ENCODE measurements at regions not wholly inside any gene's neighbourhood (a gene's known extent, or its start where the extent isn't known, plus 50 kb on each side); places are given as distances from the start of the nearest gene placed in this dataset.

- Histone ChIP-seq H3K4me2 (replicated peaks; ENCODE audit: extremely low read depth, low read length, poor library complexity, severe bottlenecking) (no peak overlapping the region), H3K36me3 (replicated peaks in 1 of 2; ENCODE audit: control insufficient read depth in 1 of 2, insufficient read depth in 2 of 2, low read length in 2 of 2) (no peaks in the 10 kb centered on the region), H3K9ac (ENCODE audit: insufficient read depth, low read length, poor library complexity, severe bottlenecking) (no peak overlapping the region), H3K27ac (ENCODE audit: low read depth in 1 of 2, low read length in 2 of 2) (no peak overlapping the region), H3K9me3 (replicated peaks in 1 of 2; ENCODE audit: control insufficient read depth in 1 of 2, insufficient read depth in 1 of 2, low read length in 2 of 2) (no peaks in the 10 kb centered on the region), H3K4me3 (replicated peaks in 1 of 3; ENCODE audit: low read depth in 2 of 3, low read length in 3 of 3) (no peak overlapping the region), H3K79me2 (ENCODE audit: insufficient read depth, low read length) (no peaks in the 10 kb centered on the region), H4K20me1 (ENCODE audit: insufficient read depth, low read length) (no peaks in the 10 kb centered on the region), H3K27me3 (ENCODE audit: control insufficient read depth in 2 of 2, insufficient read depth in 2 of 2, low read length in 2 of 2) (no peaks in the 10 kb centered on the region), H3K4me1 (ENCODE audit: control insufficient read depth in 1 of 2, insufficient read depth in 2 of 2, low read length in 2 of 2) (no peaks in the 10 kb centered on the region), H2AFZ (ENCODE audit: insufficient read depth, low read depth, low read length, poor library complexity, severe bottlenecking) (no peak overlapping the region)
- H3K4me1 Mint-ChIP-seq: no peaks in the 10 kb centered on the region
- WGBS (ENCODE audit: insufficient coverage): 86% methylated on average over 2 of the region's 3 CpGs
- intact Hi-C loops (cut with micrococcal nuclease): no loop called here
- H3K27ac Mint-ChIP-seq: no peak overlapping the region
- DNase-seq: no peak
- peaks cover 0 to 2% (median 0%) of the 10 kb centered on the region in 7 donors for H3K9me3 Mint-ChIP-seq
- H3K27me3 Mint-ChIP-seq (ENCODE audit: low read depth in 3 of 3): peaks cover 0 to 2% (median 2%) of the 10 kb centered on the region in 3 donors
- TF ChIP-seq, protein P1, sequence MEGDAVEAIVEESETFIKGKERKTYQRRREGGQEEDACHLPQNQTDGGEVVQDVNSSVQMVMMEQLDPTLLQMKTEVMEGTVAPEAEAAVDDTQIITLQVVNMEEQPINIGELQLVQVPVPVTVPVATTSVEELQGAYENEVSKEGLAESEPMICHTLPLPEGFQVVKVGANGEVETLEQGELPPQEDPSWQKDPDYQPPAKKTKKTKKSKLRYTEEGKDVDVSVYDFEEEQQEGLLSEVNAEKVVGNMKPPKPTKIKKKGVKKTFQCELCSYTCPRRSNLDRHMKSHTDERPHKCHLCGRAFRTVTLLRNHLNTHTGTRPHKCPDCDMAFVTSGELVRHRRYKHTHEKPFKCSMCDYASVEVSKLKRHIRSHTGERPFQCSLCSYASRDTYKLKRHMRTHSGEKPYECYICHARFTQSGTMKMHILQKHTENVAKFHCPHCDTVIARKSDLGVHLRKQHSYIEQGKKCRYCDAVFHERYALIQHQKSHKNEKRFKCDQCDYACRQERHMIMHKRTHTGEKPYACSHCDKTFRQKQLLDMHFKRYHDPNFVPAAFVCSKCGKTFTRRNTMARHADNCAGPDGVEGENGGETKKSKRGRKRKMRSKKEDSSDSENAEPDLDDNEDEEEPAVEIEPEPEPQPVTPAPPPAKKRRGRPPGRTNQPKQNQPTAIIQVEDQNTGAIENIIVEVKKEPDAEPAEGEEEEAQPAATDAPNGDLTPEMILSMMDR (IDR thresholded peaks at IDR 0.05): no peak
- no peak overlapping the region for H3K4me3 Mint-ChIP-seq
- no peaks in the 10 kb centered on the region for H3K36me3 Mint-ChIP-seq
These were observed 73.6 kb upstream of the HCRTR2 start for GRCh38 chr6:55100686-55101085.

GRCh38 chr6:55101157-55101556 lies 73.2 kb upstream of the HCRTR2 start:
- no peak overlapping the region for H3K27ac ChIP-seq (ENCODE audit: low read depth in 1 of 2, low read length in 2 of 2)
- H3K27me3 Mint-ChIP-seq (ENCODE audit: low read depth in 3 of 3): peaks cover 0 to 2% (median 2%) of the 10 kb centered on the region in 3 donors
- intact Hi-C loops (cut with micrococcal nuclease): no loop called here
- H3K9me3 Mint-ChIP-seq: peaks cover 0 to 2% (median 0%) of the 10 kb centered on the region in 7 donors
- no peaks in the 10 kb centered on the region for H3K79me2 ChIP-seq (ENCODE audit: insufficient read depth, low read length)
- H3K4me1 Mint-ChIP-seq: no peaks in the 10 kb centered on the region
- H3K4me3 Mint-ChIP-seq: no peak overlapping the region
- no CpG with 5 or more reads among the region's 2 CpGs for WGBS (ENCODE audit: insufficient coverage)
- H3K9ac ChIP-seq (ENCODE audit: insufficient read depth, low read length, poor library complexity, severe bottlenecking): no peak overlapping the region
- no peak overlapping the region for H2AFZ ChIP-seq (ENCODE audit: insufficient read depth, low read depth, low read length, poor library complexity, severe bottlenecking)
- no peaks in the 10 kb centered on the region for H3K4me1 ChIP-seq (ENCODE audit: control insufficient read depth in 1 of 2, insufficient read depth in 2 of 2, low read length in 2 of 2)
- H3K36me3 Mint-ChIP-seq: no peaks in the 10 kb centered on the region
- DNase-seq: no peak
- H3K4me2 ChIP-seq (replicated peaks; ENCODE audit: extremely low read depth, low read length, poor library complexity, severe bottlenecking): no peak overlapping the region
- TF ChIP-seq, protein P1 (IDR thresholded peaks at IDR 0.05): no peak
- H4K20me1 ChIP-seq (ENCODE audit: insufficient read depth, low read length): no peaks in the 10 kb centered on the region
- no peaks in the 10 kb centered on the region for H3K9me3 ChIP-seq (replicated peaks in 1 of 2; ENCODE audit: control insufficient read depth in 1 of 2, insufficient read depth in 1 of 2, low read length in 2 of 2)
- H3K4me3 ChIP-seq (replicated peaks in 1 of 3; ENCODE audit: low read depth in 2 of 3, low read length in 3 of 3): no peak overlapping the region
- no peaks in the 10 kb centered on the region for H3K36me3 ChIP-seq (replicated peaks in 1 of 2; ENCODE audit: control insufficient read depth in 1 of 2, insufficient read depth in 2 of 2, low read length in 2 of 2)
- no peak overlapping the region for H3K27ac Mint-ChIP-seq
- H3K27me3 ChIP-seq (ENCODE audit: control insufficient read depth in 2 of 2, insufficient read depth in 2 of 2, low read length in 2 of 2): no peaks in the 10 kb centered on the region
